Cardiac septum (tissue), 1 donor: ENCODE measurements at regions not wholly inside any gene's neighbourhood (a gene's known extent, or its start where the extent isn't known, plus 50 kb on each side); places are given as distances from the start of the nearest gene placed in this dataset.

ENCODE experiments used
- DNase-seq: peaks from one replicate; pipeline ENCODE4 v3.0.0-alpha.2; 2020; ENCODE audit warnings: low spot score
- intact Hi-C: fragments of 100-400 bp; cut with DNase I; formaldehyde crosslinking; loops from one replicate; pipeline ENCODE4 v1.14.0; 2022
- donor health status: DM: no; HTN: no; CAD: no.

- intact Hi-C loops = no loop called here
- no peak for DNase-seq
Measured at GRCh38 chr7:41169317-41169716, 533.6 kb downstream of the INHBA start.

GRCh38 chr7:41167836-41168235 is 535.1 kb downstream of the INHBA start:
- intact Hi-C loops = no loop called here
- no peak for DNase-seq

GRCh38 chr7:41164440-41164839 is 538.5 kb downstream of the INHBA start:
- intact Hi-C loops = no loop called here
- no peak for DNase-seq

- intact Hi-C loops = no loop called here
- DNase-seq = no peak
Measured at GRCh38 chr7:41163991-41164390, 538.9 kb downstream of the INHBA start.

GRCh38 chr7:41162612-41163011 is 540.3 kb downstream of the INHBA start:
- intact Hi-C loops = no loop called here

GRCh38 chr7:41161041-41161587 is 541.8 kb downstream of the INHBA start:
- intact Hi-C loops = no loop called here
- no peak for DNase-seq

More at GRCh38 chr7:41162612-41163011, 540.3 kb downstream of the INHBA start:
- no peak for DNase-seq

- intact Hi-C loops = no loop called here
- DNase-seq = no peak
Measured at GRCh38 chr7:41156268-41156667, 546.6 kb downstream of the INHBA start.

GRCh38 chr7:41153268-41153667 is 549.6 kb downstream of the INHBA start:
- intact Hi-C loops = no loop called here
- no peak for DNase-seq

GRCh38 chr7:41152179-41152678 is 550.7 kb downstream of the INHBA start:
- no peak for DNase-seq
- intact Hi-C loops = no loop called here

- intact Hi-C loops = no loop called here
- DNase-seq = no peak
Measured at GRCh38 chr7:41149576-41149975, 553.3 kb downstream of the INHBA start.

GRCh38 chr7:41148521-41148951 is 554.4 kb downstream of the INHBA start:
- DNase-seq = no peak
- intact Hi-C loops = no loop called here

- no peak for DNase-seq
- intact Hi-C loops = no loop called here
Measured at GRCh38 chr7:41147606-41148485, 555.0 kb downstream of the INHBA start.

GRCh38 chr7:41146429-41146828 is 556.5 kb downstream of the INHBA start:
- DNase-seq = no peak
- intact Hi-C loops = no loop called here

GRCh38 chr7:41145656-41146055 is 557.2 kb downstream of the INHBA start:
- intact Hi-C loops = no loop called here
- no peak for DNase-seq

- intact Hi-C loops = no loop called here
- no peak for DNase-seq
Measured at GRCh38 chr7:41142904-41143473, 559.9 kb downstream of the INHBA start.

GRCh38 chr7:41139789-41140188 is 563.1 kb downstream of the INHBA start:
- no peak for DNase-seq
- intact Hi-C loops = no loop called here

- intact Hi-C loops = no loop called here
- no peak for DNase-seq
Measured at GRCh38 chr7:41136551-41136950, 566.3 kb downstream of the INHBA start.

GRCh38 chr7:41135511-41135910 is 567.4 kb downstream of the INHBA start:
- no peak for DNase-seq
- intact Hi-C loops = no loop called here

- intact Hi-C loops = no loop called here
- no peak for DNase-seq
Measured at GRCh38 chr7:41134300-41135255, 568.3 kb downstream of the INHBA start.
